ENCODE measurements at regions not wholly inside any gene's neighbourhood (a gene's known extent, or its start where the extent isn't known, plus 50 kb on each side); places are given as distances from the start of the nearest gene placed in this dataset.

DNA sequence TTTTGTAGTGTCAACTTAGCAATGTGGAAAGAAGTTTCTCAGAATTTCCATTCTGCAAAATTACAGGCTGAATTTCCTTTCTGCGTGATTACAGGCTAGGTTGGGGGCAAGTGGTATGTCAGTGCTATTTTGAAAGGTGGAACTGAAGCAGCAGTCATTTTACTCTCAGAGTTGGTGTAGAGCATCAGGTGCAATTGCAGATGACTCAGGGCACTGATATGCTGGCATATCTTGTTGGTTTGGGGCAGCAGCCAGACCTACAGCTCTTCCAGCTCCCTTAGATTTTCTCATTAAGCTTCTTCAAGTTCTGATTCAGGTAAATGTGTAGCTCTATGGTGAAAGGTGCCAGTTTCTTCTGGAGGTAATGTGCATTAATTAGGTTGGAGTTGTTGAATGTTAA lies 930.7 kb upstream of the PCDH10 start:
- TF ChIP-seq GATA2 (IDR thresholded peaks at IDR 0.05; ENCODE audit: low read depth, low read length), result no peak
- TF ChIP-seq GATA3 (IDR thresholded peaks at IDR 0.05; ENCODE audit: low read depth, low read length), result no peak

DNA sequence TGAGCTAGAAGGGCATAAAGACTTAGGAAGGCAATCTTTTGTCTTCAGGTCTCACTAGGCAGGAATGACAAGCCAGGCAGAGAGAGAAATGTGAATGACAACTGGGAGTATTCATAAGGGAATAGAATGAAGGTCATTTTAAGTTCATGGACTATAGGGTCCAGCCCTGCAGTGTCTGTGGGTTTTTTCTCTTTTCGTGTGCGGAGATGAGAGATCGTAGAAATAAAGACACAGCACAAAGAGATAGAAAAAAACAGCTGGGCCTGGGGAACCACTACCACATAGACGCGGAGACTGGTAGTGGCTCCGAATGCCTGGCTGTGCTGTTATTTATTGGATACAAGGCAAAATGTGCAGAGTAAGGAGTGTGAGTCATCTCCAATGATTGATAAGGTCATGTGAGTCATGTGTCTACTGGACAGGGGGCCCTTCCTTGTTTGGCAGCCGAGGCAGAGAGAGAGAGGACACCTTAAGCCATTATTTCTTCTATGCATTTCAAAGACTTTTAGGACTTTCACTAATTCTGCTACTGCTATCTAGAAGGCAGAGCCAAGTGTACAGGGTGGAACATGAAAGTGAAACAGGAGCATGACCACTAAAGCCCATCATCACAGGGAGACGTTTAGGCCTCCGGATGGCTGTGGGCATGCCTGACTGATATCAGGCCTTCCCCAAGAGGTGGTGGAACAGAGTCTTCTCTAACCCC lies 921.8 kb upstream of the PCDH10 start:
- TF ChIP-seq GATA2 (IDR thresholded peaks at IDR 0.05; ENCODE audit: low read depth, low read length), result no peak

DNA sequence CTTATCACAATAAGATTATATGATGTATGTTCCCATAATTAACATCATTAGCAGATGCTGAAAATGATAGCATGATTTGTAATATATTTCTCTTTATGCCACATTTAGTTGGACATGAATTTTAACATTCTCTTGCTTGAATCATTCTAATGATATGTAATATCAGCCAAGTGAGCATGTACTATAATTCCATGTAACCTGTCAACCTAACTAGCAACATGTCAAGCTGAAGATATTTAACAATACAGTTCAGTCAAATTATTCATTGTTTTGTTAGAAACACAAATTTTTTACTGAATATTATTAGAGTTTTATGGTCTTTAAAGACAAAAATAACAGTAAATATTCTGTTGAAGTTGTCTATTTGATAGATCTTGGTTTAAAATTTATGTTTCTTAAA lies 920.4 kb upstream of the PCDH10 start:
- TF ChIP-seq GATA3 (IDR thresholded peaks at IDR 0.05; ENCODE audit: low read depth, low read length) (no peak), GATA2 (IDR thresholded peaks at IDR 0.05; ENCODE audit: low read depth, low read length) (no peak)

DNA sequence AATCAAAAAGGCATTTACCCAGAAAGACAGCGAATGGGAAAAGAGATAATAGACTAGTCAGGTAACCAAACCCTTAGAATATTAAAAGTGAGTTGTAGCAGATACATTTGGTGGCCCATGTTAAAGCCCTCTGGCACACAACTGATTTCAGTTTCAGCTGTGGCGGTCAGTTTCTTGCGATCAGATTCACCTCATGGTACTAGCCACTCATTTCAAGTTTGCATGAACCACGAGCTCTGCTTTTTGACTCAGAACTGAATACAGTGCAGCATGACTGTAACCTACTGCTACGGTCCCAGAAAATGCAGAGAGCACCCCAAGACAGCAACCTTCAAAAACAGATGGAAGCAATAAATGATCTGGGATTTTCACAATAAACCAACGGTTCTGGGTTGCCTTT lies 919.1 kb upstream of the PCDH10 start:
- TF ChIP-seq GATA2 (IDR thresholded peaks at IDR 0.05; ENCODE audit: low read depth, low read length), result no peak
- TF ChIP-seq GATA3 (IDR thresholded peaks at IDR 0.05; ENCODE audit: low read depth, low read length), result no peak

- TF ChIP-seq GATA2 (IDR thresholded peaks at IDR 0.05; ENCODE audit: low read depth, low read length), result no peak
- TF ChIP-seq GATA3 (IDR thresholded peaks at IDR 0.05; ENCODE audit: low read depth, low read length), result no peak
Observed at GRCh38 chr4:132238697-132239096, 910.4 kb upstream of the PCDH10 start.

- no peak for TF ChIP-seq GATA3 (IDR thresholded peaks at IDR 0.05; ENCODE audit: low read depth, low read length)
- no peak for TF ChIP-seq GATA2 (IDR thresholded peaks at IDR 0.05; ENCODE audit: low read depth, low read length)
Observed at GRCh38 chr4:132240081-132240480, 909.0 kb upstream of the PCDH10 start.

- TF ChIP-seq GATA2 (IDR thresholded peaks at IDR 0.05; ENCODE audit: low read depth, low read length) (no peak), GATA3 (IDR thresholded peaks at IDR 0.05; ENCODE audit: low read depth, low read length) (no peak)
Observed at GRCh38 chr4:132245319-132245718, 903.8 kb upstream of the PCDH10 start.

GRCh38 chr4:132264176-132264575 lies 884.9 kb upstream of the PCDH10 start:
- TF ChIP-seq GATA2 (IDR thresholded peaks at IDR 0.05; ENCODE audit: low read depth, low read length) (no peak), GATA3 (IDR thresholded peaks at IDR 0.05; ENCODE audit: low read depth, low read length) (no peak)

DNA sequence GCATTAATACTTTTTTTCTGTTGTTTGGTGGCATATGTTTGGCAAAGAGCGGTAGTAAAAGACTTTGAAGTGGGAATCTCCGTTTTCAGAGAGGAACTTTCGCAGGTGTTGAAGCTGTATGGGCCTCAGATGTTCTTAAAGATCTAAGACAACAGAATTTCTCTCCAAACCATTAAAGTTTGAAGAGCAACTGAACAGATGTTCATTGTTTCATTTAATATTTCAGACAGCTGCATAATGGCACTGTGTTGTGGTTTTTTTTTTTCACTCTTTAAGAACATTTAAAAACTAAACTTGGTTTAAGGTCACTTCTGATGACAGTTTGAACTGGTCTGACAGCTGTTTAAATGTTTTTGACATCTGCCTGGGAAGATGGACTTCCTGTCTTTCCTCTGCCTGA lies 882.7 kb upstream of the PCDH10 start:
- TF ChIP-seq GATA2 (IDR thresholded peaks at IDR 0.05; ENCODE audit: low read depth, low read length), result no peak

DNA sequence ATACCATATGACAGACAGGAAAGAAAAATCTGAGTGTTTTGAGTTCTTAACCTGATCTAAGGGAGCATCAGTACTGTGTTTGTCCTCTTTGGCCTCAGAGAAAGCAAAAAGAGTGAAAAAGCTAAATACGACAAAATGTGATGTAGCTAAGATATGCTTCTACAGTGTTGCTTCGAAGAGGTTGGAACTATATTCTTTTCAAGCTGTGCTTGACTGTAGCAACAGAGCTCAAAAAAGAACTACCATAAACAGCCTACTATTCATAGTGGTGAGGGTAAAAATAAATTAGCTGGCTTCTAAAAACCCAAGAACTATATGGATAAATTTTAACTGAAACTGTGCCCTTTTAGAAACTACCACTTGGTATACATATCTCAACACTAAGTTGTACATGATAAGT lies 881.8 kb upstream of the PCDH10 start:
- TF ChIP-seq GATA3 (IDR thresholded peaks at IDR 0.05; ENCODE audit: low read depth, low read length), result no peak
- no peak for TF ChIP-seq GATA2 (IDR thresholded peaks at IDR 0.05; ENCODE audit: low read depth, low read length)

DNA sequence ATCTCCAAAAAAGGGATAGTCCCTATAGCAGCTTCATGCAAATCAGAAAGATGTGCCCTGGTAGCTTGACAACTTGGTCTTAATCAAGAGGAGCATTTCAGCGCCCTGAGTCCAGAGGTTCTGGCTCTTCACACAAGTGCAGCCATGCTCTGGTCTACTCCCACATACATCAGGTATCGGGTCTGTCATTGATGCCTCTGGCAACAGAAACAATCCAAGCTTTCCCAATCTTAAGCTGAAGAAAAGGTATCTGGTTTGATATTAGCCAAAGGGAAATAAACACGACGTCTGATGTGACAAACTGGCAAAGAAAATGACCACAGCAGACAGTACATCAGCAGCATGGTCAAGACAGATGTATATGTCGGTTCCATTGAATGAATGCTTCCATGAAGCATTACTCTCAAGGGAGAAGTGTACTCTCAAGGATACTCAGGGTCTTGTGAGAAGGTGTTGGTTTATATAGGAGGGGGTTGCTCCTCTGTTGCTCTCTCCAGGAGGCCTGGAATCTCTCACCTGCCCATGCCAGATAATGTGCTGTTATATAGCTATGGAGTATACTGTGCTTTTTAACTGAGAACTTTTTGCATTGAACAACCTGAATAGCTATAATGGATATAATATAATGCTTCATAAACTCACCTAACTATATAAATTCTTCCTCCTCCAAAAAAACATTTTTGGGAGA lies 879.6 kb upstream of the PCDH10 start:
- no peak for TF ChIP-seq GATA3 (IDR thresholded peaks at IDR 0.05; ENCODE audit: low read depth, low read length)

GRCh38 chr4:132275583-132276121 lies 873.4 kb upstream of the PCDH10 start:
- TF ChIP-seq GATA3 (IDR thresholded peaks at IDR 0.05; ENCODE audit: low read depth, low read length), result no peak
- TF ChIP-seq GATA2 (IDR thresholded peaks at IDR 0.05; ENCODE audit: low read depth, low read length), result no peak

- TF ChIP-seq GATA2 (IDR thresholded peaks at IDR 0.05; ENCODE audit: low read depth, low read length), result no peak
- no peak for TF ChIP-seq GATA3 (IDR thresholded peaks at IDR 0.05; ENCODE audit: low read depth, low read length)
Observed at GRCh38 chr4:132276185-132276584, 872.9 kb upstream of the PCDH10 start.

DNA sequence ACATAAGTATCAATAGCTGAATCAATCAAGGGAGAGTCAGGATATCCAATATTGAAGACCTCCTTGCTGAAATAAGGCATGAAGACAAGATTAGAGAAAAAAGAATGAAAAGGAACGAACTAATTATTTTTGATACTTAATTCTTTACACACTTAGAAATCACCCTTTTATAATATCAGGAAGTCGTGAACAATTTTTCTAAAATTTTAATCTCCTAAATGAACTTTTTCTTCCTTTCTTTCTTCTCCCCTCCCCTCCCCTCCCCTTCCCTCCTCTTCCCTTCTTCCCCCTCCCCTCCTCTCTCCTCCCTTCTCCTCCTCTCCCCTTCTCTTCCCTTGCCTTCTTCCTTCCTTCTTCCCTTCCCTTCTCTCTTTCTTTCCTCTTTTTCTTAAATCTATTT lies 872.1 kb upstream of the PCDH10 start:
- TF ChIP-seq GATA3 (IDR thresholded peaks at IDR 0.05; ENCODE audit: low read depth, low read length) (no peak), GATA2 (IDR thresholded peaks at IDR 0.05; ENCODE audit: low read depth, low read length) (no peak)

DNA sequence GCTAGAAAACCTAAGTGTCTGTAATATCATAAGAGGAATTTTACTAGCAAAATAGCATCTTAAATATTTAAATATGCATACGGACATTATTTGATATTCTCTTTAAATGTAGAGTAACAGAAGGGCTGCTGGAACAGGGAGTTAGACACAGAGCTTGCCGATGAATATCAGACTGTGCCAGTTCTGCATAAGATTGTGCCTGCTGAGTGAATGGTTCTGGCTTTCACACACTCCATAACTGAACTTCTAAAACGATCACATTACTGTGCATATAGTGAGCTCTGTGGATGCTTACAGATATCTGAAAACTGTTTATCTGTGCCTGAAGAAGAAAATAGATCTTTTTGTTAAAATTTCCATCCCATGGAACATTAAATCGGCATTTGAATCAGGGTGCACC lies 867.4 kb upstream of the PCDH10 start:
- TF ChIP-seq GATA2 (IDR thresholded peaks at IDR 0.05; ENCODE audit: low read depth, low read length), result no peak
- TF ChIP-seq GATA3 (IDR thresholded peaks at IDR 0.05; ENCODE audit: low read depth, low read length), result no peak

Data from SH-SY5Y (cell line).